HG03045 (cell line): ENCODE measurements at regions not wholly inside any gene's neighbourhood (a gene's known extent, or its start where the extent isn't known, plus 50 kb on each side); places are given as distances from the start of the nearest gene placed in this dataset.
"Not testable (repeated sequence)": the region's sequence is repeated elsewhere in the genome, so short reads cannot be mapped to it uniquely, and the experiment has no call there.

Experiments used
- ATAC-seq: cut with Tn5 transposase; IDR thresholded peaks from one replicate; pipeline ENCODE4 v1.9.1; 2021; ENCODE audit warnings: mild to moderate bottlenecking, moderate library complexity; ENCODE audit not compliant: unreplicated experiment

DNA sequence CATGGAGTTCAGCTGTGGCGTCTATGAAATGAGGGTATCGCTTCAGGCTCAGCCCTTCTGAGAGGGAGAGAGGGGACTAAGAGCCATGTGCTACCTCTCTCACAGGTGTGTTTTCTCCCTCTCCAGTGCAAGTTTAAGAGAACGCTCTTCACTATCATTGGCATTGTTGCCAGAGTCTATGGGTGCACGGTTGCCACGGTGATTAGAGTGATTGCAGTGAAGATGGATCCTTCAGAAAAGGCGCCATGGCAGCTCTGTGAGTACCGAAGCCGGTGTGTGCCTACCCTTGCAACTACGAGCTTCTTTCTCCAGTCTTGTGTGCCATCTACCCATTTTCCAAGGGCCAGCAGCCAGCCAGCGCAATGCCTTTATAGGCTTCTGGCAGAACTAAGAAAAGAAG is 290.5 kb downstream of the OMA1 start:
- no peak for ATAC-seq

DNA sequence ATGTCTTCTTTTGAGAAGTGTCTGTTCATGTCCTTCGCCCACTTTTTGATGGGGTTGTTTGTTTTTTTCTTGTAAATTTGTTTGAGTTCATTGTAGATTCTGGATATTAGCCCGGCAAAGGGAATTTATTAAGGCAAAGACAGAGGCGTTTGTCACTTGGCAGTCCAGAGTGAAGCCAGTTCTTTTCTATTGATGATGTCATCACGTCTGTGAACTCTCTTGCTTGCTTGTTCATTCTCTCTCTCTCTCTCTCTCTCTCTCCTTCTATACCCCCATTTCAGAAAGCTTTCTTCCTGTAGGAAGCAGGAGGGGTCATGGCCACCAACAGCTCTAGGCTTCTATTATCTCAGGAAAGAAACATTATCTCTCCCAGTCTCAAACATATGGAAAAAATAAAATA is 291.3 kb downstream of the OMA1 start:
- ATAC-seq = no peak

DNA sequence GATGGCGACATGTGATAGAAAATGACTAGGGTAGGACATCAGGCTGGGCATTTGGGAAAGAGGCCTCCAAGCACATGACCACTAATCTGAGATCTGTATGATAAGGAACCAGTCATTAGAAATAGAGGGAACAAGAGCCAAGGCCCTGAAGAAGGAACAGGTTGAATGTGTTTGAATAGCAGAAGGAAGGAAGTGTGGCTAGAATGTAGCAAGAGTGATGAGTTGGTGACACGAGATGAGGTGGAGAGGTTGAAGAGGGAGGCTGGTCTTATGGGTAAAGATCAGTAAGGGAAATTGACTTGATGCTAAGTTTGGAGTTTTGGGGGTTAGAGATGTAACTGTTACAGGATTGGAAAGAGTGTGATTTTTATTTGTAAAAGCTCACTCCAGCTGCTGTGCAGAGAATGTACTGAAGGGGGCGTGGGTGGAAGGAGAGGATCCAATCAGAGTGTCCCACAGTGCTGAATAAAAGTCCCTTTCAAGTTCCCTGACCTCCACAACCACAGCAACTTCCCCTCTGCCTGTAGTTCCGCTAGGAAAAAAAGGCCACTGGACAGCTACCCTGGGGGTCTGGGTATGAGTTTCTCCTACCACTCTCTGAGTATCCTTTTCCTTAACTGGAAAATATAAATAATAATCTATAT is 295.0 kb downstream of the OMA1 start:
- ATAC-seq = no peak

DNA sequence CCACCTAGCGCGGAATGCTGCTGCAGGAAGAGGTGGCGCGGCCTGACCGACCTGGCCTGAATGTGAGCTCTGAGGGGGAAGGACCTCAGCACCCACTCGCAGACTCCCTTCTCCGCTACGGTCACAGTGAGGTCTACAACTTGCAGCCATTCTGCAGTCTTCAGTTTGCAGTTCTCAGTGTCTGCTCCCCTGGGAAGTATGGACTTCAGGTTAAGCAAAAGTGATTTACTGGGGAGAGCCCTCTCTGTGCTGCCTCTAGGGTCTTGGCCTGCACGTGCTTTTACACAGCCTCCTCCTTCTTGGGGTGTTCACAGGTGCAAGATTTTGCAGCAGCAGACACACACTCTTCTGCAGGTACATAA is 296.0 kb downstream of the OMA1 start:
- no peak for ATAC-seq

DNA sequence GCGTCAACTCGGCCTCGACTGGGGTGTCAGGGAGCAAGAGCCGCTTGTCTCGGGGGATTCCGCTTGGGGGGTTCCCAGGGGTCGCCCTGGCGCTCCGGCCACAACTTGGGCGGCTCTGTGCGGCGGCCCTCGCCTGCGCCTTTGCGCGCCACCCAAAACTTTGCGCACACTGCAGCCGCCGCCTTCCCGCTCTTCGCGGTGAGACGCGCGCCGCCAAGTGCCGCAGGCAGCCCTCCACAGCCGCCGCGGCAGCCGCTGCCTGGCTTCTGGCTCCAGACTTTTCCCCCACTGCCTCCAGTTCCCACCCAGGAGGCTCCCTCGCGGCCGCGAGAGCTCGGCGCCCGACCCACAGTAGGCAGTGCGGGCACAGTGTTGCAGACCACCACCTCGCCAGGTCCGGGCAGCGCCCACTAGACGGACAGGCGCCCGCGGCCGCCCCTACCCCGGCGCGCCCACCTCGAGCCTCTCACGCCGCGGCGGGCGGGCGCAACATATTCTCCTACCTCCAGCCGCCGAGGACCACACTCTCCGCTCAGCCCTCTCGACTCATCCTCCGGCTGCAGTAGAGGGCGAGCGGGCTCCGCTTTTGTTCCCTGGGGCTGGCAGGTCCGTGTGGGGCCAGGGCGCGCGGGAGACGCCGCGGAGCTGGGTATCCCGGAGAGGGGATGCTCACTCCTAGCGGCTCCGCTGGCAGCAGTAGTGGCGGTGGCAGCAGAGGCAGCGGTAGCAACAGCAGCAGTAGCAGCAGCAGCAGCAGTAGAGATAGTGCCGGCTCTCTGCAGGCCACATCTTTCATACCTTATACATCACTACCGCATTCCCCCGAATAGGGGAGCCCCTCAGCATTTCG is 296.6 kb downstream of the OMA1 start:
- ATAC-seq = no peak

DNA sequence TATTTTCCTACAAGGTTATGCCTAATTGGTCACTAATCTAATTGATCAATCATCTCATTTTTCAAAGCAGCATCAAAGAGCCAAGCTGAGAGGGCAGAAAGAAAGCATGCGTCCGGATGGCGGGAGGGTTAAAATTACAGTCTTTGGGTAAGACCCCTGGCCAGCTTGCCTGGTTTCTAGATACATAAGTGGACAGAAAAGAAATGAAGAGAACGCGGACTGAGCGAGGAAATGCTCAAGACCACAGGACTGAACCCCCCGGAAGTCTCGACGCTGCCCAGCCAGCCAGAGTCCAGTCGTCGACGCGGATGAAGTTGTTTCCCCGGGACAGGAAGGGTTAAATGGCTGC is 297.2 kb downstream of the OMA1 start:
- ATAC-seq = no peak

DNA sequence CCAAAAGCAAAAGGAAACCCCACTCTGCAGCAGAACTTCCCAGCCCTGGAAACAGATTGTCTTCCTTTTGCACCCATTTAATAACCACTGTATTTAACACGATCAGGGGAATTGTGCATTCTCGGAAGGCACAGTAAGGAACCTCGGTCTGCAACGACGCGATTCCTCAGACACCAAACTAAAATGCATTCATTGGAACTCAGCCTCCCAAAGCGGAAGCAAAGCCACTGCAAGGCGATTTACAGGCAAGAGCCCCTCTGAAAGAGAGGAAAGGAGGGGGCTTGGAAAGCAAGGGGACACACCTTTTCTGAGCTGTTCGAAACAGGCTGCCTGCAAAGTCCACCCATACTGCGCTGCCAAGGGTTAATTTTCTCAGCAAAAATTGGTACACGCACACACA is 297.7 kb downstream of the OMA1 start:
- ATAC-seq = no peak

DNA sequence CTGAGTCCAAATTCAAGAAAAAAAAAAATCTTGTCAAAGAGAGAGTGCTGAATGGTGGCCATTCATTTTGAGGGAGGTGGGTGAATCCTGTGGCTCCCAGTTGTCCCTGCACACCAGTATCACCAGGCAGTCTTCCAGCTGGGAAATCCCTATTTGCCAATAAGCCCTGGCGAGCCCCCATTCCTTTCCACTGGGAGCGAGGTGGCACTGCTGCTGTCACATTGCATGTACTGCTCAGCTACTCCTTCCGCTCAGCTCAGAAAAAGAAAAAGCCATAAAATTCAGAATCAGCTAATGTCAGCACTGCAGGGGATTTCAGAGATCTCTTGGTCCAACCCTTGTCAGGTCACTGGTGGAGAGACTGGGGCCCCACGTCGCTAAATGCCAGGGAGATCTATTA is 298.5 kb downstream of the OMA1 start:
- ATAC-seq = no peak

DNA sequence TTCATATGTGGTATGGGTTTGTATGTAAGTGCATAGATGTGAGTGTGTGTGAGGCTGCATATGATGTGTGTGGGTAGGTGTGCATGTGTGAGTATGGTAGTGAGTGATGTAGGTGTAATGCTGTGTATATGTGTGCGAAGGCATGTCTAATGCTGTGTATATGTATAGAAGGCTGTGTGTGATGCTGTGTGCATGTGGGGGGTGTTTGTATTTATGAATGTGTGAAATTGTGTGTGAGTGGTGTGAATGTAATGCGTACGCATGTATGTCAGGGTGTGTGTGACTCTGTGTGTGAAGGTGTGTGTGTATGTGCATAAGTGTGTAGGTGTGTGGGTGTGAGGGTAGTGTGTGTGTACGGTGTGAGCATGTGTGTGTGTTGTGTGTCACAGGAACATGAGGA is 300.0 kb downstream of the OMA1 start:
- no peak for ATAC-seq

DNA sequence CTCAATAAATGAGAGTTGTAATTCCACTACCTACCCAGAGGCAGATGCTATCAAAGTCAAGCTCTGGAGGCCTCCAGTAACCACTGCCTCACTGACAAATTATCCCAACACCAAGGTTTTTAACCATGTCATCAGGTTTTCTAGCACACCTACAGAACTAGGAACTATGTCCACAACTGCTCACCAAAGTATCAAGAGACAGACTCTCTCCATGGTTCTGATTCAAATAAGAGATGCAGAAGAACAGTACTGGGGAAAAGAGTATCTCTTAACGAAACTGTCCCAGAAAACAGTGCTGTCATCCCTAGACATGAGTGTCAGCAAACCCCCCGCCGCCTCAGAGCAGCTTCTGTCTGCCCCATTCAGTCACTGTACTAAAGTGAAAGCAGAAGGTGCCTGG is 301.7 kb downstream of the OMA1 start:
- ATAC-seq = no peak

DNA sequence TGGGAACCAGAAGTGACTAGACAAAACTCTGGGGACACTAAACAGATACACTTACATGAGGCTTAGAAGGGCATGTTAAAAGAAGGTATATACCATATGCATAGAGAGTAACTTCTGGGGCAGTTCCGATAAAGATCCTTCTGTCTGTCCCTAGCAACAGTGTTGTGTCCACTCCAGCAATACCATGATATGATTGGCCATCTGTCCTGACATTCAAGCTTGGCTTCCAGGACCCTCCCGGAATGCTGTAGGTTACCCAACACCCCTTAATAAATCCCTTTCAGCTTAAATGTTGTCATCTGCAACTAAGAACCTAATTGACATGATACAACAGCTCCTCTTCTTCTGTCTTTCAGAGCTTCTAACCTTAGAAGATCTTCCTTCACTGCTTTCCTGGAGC is 307.7 kb downstream of the OMA1 start:
- ATAC-seq = no peak

DNA sequence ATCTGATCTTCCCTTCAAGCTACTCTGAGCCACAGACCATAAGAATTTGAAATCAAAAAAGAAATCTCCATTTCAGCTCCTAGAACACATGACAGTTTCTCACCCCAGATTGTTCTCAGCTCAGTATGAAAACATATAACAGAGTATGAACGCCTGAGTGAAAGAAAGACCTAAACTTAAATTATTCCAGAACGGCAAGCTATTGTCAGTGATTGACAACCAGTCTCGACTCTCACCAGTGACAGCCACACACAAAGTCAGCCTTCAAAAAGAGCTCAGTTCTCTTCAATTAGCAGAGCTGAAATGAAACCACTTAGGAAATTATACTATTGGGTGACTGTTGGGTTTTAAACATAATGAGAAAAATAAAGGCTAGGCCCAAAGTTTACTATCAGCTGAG is 312.8 kb downstream of the OMA1 start:
- ATAC-seq = no peak

DNA sequence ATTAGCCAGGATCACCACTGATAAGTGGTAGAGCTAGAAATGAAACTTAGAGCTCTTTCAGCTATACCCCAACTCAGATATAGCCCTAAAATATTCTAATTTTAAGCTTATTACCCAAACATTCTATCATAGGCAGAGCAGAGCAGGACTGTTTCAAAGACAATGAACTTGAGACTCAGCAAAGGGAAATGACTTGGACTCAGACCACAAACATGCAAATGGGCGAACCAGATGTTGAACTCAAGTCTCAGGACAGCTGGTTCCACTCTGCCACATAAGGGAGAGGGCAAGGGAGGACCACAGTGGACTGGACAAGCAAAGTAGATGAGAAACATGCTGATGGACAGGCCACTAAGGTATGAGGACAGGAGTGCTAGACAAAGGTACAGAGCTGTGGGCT is 315.3 kb downstream of the OMA1 start:
- no peak for ATAC-seq

DNA sequence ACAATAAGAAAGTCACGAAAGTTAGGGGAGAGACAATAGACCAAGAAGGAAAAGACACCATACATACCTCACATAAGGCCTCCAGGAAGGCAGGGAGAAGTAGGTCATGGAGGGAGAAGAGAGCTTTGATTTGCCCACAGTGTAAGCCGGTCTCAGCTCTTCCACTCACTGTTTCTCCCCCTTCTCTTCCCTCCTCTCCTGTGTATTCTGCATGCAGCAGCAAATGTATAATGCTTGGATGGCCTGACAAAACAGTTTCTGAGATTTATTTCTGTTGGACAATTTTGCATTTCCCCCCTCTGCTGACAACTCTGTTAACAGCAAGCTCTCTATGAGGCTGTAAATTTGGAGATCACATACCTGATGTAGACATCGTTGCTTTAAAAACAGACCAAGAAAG is 318.9 kb downstream of the OMA1 start:
- no peak for ATAC-seq

DNA sequence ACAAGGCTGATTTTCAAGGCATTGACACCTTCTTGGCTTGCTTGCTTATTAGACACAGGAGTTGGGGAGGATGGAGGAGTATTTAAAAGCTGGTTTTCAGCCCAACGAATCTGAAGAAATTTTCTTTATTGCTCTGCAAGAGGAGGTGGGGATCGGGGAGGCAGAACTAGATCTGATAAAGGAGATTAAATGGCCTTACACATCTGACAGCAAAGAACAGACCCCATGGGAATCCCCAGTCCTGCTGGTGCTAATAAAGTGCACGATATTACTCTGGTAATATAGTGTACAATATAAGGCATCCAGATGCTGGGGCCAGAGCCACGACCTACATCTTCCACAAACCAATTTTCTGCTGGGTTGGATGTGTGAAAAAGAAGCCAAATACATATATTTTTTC is 323.0 kb downstream of the OMA1 start:
- no peak for ATAC-seq

DNA sequence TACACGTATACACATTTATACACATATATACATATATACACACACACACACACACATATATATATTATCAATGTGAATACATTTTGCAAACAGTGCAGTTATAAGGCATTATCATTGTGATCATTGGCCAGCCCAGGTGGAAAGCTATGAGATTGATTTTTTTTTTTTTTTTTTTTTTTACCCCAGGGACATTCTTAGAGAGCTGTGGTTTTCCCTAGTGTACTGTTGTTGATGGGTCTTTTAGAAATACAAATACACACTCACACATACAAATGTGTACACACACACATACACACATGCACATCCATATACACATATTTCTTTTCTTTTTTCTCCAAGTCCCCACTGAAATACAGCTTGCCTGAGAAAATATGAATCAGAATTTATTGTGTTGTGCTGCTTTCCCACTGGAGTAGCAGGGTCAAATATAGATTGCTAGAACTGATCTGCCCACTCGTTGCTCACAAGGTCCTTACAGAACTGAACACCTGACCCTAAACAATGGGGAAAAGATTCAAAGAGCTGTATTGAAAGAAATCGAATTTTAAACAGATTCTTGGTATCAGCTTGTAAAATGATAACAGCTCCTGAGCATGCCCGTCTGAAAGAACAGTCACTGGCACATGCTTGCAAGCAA is 325.6 kb downstream of the OMA1 start:
- no peak for ATAC-seq

DNA sequence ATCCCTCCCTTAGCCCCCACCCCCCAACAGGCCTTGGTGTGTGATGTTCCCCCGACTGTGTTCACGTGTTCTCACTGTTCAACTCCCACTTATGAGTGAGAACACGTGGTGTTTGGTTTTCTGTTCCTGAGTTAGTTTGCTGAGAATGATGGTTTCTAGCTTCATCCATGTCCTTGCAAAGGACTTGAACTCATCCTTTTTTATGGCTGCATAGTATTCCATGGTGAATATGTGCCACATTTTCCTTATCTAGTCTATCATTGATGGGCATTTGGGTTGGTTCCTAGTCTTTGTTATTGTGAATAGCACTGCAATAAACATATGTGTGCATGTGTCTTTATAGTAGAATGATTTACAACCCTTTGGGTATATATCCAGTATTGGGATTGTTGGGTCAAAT is 330.4 kb downstream of the OMA1 start:
- not testable (repeated sequence) for ATAC-seq

DNA sequence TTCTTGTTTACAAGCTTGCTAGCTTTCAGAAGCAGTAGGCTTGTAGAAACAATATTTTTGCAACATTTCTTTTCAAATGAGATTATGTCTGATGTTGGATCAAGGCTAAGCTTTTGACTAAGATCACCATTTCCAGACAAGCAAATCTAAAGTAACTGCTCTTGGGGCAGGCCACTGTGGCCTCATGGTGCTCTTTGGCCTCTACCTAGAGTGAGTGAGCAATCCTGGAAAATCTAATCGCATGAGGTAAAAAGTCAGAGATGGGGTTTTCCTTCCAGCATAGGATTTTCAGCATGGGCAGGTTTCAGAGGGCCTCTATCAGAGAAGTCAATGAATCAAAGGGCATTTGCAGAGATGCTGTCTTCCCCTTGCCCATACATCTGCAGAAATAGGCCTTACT is 331.9 kb downstream of the OMA1 start:
- ATAC-seq = no peak

DNA sequence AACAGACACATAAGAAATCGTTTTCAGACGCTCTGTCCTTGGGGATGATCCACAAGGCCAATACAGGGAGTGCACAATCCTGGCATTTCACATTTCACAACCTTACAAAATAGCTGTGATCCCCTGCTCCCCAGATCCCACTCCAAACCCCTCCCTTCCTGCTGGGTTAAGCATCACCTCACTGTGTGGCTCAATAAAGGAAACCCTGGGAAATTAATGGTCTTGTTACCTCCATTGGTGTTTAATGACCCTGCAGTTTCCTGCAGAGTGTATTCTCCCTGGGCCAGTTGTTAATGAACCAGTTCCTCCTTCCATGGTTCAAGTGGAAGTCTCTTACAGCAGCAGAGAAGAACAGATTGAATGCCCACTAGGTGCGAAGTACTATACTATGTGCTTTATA is 334.7 kb downstream of the OMA1 start:
- ATAC-seq = no peak

DNA sequence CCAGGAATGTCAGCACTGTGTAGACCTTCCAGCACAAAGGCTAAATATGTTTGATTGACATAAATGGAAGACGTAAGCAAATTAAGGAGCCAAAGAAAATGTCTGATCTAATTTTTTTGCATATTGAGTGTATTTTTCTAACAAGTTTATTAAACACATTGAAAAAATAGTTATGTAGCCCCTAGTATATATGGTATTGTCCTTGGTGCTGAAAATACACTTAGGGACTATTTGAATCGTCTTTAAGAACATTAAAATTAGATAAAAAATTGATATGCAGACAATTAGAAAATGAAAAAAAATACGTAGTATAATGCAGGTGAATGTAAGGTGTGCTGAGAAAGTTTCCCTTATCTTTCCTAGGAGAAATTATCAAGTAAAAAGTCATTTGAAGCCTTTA is 337.0 kb downstream of the OMA1 start:
- no peak for ATAC-seq

DNA sequence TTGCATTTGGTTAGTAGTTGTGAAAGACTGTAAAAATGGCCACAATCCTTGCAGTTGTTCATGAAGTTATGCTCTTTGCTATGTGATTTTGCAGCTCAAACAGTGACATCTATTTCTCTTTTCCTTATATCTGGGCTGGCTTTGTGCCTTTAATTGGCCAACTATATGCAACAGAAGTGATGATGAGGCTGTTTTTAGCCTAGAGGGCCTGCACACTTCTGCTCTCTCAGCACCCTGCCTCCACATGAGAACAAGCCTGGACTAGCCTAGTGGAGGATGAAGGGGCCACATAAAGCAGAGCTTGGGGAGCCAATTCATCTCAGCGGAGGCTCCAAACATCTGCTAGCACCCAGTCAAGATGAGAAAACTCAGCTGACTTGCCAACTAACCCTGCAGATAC is 339.8 kb downstream of the OMA1 start:
- ATAC-seq = no peak

DNA sequence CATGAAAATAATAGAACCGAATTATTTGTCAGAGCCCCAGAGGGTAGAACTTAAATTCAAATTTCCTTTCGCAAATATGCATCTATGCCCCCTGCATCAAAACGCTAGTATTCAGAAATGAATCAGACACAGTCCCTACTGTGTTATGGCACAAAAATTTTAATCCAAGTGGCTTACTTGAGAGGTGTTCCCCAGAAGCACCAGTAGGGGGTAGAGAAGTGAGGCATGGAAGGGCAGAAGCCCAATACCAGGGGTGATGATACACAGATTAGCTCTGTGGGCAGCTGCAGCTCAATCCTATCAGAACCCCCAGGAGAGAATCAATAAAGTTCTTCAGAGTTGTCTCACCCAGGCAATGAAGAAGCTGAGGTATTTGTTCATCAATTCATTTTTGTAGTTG is 342.2 kb downstream of the OMA1 start:
- ATAC-seq = no peak
